ENCODE measurements at regions not wholly inside any gene's neighbourhood (a gene's known extent, or its start where the extent isn't known, plus 50 kb on each side); places are given as distances from the start of the nearest gene placed in this dataset.

DNA sequence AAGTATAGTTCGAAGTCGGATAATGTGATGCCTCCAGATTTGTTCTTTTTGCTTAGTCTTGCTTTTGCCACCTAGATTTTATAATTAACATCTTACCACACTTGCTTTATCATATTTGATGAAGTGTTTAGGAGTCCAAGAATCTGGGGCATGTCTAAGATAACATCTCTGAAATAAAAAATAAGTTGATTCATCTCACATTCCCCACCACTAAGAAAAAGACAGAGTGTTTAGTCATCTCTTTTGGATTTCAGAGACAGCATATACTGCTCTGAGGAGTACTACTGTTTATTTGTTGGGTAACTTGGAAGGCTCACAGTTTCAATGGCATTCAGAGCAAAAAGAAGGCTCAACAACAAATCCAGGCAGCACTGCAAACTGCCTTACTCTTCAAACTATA lies 324.2 kb upstream of the ATP11B start:
- TF ChIP-seq POLR2A (IDR thresholded peaks at IDR 0.05) = no peak
- TF ChIP-seq, protein P1, sequence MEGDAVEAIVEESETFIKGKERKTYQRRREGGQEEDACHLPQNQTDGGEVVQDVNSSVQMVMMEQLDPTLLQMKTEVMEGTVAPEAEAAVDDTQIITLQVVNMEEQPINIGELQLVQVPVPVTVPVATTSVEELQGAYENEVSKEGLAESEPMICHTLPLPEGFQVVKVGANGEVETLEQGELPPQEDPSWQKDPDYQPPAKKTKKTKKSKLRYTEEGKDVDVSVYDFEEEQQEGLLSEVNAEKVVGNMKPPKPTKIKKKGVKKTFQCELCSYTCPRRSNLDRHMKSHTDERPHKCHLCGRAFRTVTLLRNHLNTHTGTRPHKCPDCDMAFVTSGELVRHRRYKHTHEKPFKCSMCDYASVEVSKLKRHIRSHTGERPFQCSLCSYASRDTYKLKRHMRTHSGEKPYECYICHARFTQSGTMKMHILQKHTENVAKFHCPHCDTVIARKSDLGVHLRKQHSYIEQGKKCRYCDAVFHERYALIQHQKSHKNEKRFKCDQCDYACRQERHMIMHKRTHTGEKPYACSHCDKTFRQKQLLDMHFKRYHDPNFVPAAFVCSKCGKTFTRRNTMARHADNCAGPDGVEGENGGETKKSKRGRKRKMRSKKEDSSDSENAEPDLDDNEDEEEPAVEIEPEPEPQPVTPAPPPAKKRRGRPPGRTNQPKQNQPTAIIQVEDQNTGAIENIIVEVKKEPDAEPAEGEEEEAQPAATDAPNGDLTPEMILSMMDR (IDR thresholded peaks at IDR 0.05) = no peak
- TF ChIP-seq POLR2AphosphoS5 (IDR thresholded peaks at IDR 0.05; ENCODE audit: insufficient read depth in 1 of 2, low read depth in 1 of 2) = no peak

Data from vagina (tissue), 2 donors.